HL-60 (cell line): ENCODE measurements at regions not wholly inside any gene's neighbourhood (a gene's known extent, or its start where the extent isn't known, plus 50 kb on each side); places are given as distances from the start of the nearest gene placed in this dataset.
A peak's percentile ranks its signal among the peaks of the same experiment; 100 is the strongest.

ENCODE experiments used
- DNase-seq, 2 experiments: peaks; one replicate each; pipeline ENCODE4 v3.0.0-alpha.2; 2010 to 2020; ENCODE audit warnings: low read depth in 1 of 2, low spot score in 1 of 2
- H3K27ac ChIP-seq: fragments of 250-450 bp; sonication (Bioruptor Pico); replicated peaks from 2 replicates; pipeline ENCODE4 v1.5.1; 2020; ENCODE audit warnings: mild to moderate bottlenecking, moderate library complexity
- H3K27me3 ChIP-seq: fragments of 250-450 bp; sonication (Bioruptor Pico); 2 replicates; pipeline ENCODE4 v1.5.1; 2021; ENCODE audit warnings: mild to moderate bottlenecking, moderate library complexity; ENCODE audit not compliant: insufficient read depth, poor library complexity, severe bottlenecking
- H3K4me3 ChIP-seq: replicated peaks from 2 replicates; pipeline ENCODE4 v1.5.1; 2011; ENCODE audit warnings: mild to moderate bottlenecking, control low read depth, low read length; ENCODE audit not compliant: insufficient read depth
- CTCF ChIP-seq: IDR thresholded peaks from one replicate; pipeline ENCODE4 v1.5.1; 2011; ENCODE audit warnings: low read length, control low read depth, inconsistent platforms; ENCODE audit not compliant: insufficient read depth
- GABPA ChIP-seq: IDR thresholded peaks from 2 replicates; pipeline ENCODE4 v1.6.1; 2012; ENCODE audit warnings: low read depth
- POLR2AphosphoS5 ChIP-seq: IDR thresholded peaks from 2 replicates; pipeline ENCODE4 v1.6.1; 2012; ENCODE audit warnings: low read depth
- REST ChIP-seq: IDR thresholded peaks from 2 replicates; pipeline ENCODE4 v1.6.1; 2012; ENCODE audit warnings: low read depth; ENCODE audit not compliant: insufficient replicate concordance
- SPI1 ChIP-seq: IDR thresholded peaks from 2 replicates; pipeline ENCODE4 v1.6.1; 2012; ENCODE audit warnings: low read depth, mild to moderate bottlenecking, borderline replicate concordance

GRCh38 chr21:28220680-28221079 lies 772.0 kb downstream of the LTN1 start:
- no peak for DNase-seq
- no peak for TF ChIP-seq REST
- no peak overlapping the region for H3K27ac ChIP-seq

GRCh38 chr21:28216976-28217523 lies 775.6 kb downstream of the LTN1 start:
- H3K4me3 ChIP-seq: no peak overlapping the region
- H3K27me3 ChIP-seq: no peaks in the 10 kb centered on the region
- no peak overlapping the region for H3K27ac ChIP-seq
- TF ChIP-seq CTCF (no peak), GABPA (no peak), SPI1 (no peak), POLR2AphosphoS5 (no peak), REST (no peak)
- no peak for DNase-seq

More at GRCh38 chr21:28220680-28221079, 772.0 kb downstream of the LTN1 start:
- no peak overlapping the region for H3K4me3 ChIP-seq
- H3K27me3 ChIP-seq: no peaks in the 10 kb centered on the region

GRCh38 chr21:28215214-28215954 lies 777.3 kb downstream of the LTN1 start:
- H3K4me3 ChIP-seq: no peak overlapping the region
- H3K27ac ChIP-seq: no peak overlapping the region
- no peaks in the 10 kb centered on the region for H3K27me3 ChIP-seq
- no peak for DNase-seq
- TF ChIP-seq SPI1 (0 out of 2 replicates have a peak, but pooled peaks have one; percentile 26), POLR2AphosphoS5 (no peak)

- no peak overlapping the region for H3K27ac ChIP-seq
- no peak for DNase-seq
- no peak overlapping the region for H3K4me3 ChIP-seq
- no peak for TF ChIP-seq POLR2AphosphoS5
- no peak for TF ChIP-seq GABPA
- no peak for TF ChIP-seq CTCF
- TF ChIP-seq REST: no peak
- TF ChIP-seq SPI1: no peak
- H3K27me3 ChIP-seq: no peaks in the 10 kb centered on the region
Measured at GRCh38 chr21:28214786-28215185, 777.9 kb downstream of the LTN1 start.
